Breast epithelium (tissue), 4 donors: ENCODE measurements at regions not wholly inside any gene's neighbourhood (a gene's known extent, or its start where the extent isn't known, plus 50 kb on each side); places are given as distances from the start of the nearest gene placed in this dataset.

Experiments
- DNase-seq, 2 donors: peaks; one replicate each; pipeline ENCODE4 v3.0.0-alpha.2; 2019; ENCODE audit warnings: low spot score in 2 of 2
- H3K27ac ChIP-seq, 2 donors: fragments of 200-600 bp; sonication (generic) in 1 of 2; one replicate each; pipeline ENCODE4 v1.5.1; 2016 to 2019; ENCODE audit warnings: mild to moderate bottlenecking in 1 of 2
- H3K27me3 ChIP-seq, 2 donors: fragments of 200-600 bp; sonication (generic) in 1 of 2; one replicate each; pipeline versions ENCODE4 v1.5.1 to v1.6.0; 2017 to 2019; ENCODE audit warnings: control low read depth in 1 of 2, mild to moderate bottlenecking in 1 of 2
- H3K36me3 ChIP-seq: fragments of 200-600 bp; one replicate; pipeline ENCODE4 v1.5.1; 2019
- H3K4me1 ChIP-seq, 2 donors: fragments of 200-600 bp; sonication (generic); one replicate each; pipeline ENCODE4 v1.5.1; 2016 to 2019; ENCODE audit warnings: control low read depth in 1 of 2
- H3K4me3 ChIP-seq, 3 donors: fragments of 200-600 bp; sonication (generic); 1 replicate in 2 of 3; 2 replicates in 1 of 3; pipeline ENCODE4 v1.5.1; 2016 to 2019; ENCODE audit warnings: mild to moderate bottlenecking in 3 of 3, moderate library complexity in 2 of 3
- H3K9me3 ChIP-seq, 2 donors: fragments of 200-600 bp; sonication (generic) in 1 of 2; one replicate each; pipeline ENCODE4 v1.5.1; 2016 to 2019; ENCODE audit warnings: control low read depth in 1 of 2
- POLR2A ChIP-seq: fragments of 450-650 bp; IDR thresholded peaks from one replicate; pipeline ENCODE4 v1.6.1; 2016; ENCODE audit warnings: antibody characterized with exemption, mild to moderate bottlenecking, moderate library complexity
- POLR2AphosphoS5 ChIP-seq, 3 donors: sonication (generic); formaldehyde crosslinking; IDR thresholded peaks; one replicate each; pipeline ENCODE4 v1.6.1; 2017; ENCODE audit warnings: antibody characterized with exemption in 3 of 3
- intact Hi-C: fragments of 100-400 bp; cut with DNase I; formaldehyde crosslinking; loops from one replicate; pipeline ENCODE4 v1.15.1; 2023; ENCODE audit warnings: low total_unique reads
- TF ChIP-seq, protein P1 (sequence below), 3 donors: fragments of 450-650 bp; IDR thresholded peaks; one replicate each; pipeline ENCODE4 v1.5.1; 2016 to 2017; ENCODE audit warnings: antibody characterized with exemption in 3 of 3, mild to moderate bottlenecking in 3 of 3, moderate library complexity in 3 of 3

DNA sequence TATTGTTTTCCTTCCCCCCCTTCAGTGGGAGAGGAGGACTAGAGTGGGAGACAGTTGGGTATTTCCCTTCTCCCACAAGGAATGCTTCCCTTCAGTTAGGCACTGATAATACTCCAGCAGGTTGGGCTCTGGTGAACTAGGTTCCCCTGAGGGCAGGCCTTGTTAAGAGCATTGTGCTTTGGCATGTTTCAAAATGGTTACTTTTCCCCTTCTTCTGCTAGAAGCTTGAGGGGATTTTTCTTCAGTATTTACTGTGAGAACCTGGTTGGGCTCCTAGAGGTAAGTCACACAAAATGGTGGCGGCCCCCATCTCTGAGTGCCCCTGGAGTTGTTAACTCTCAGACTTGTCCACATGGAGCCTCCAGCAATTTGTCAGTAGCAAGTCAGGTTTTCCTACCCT is 156.2 kb downstream of the CYB561 start:
- DNase-seq = no peak
- no peaks in the 10 kb centered on the region for H3K36me3 ChIP-seq
- intact Hi-C loops = no loop called here
- no peaks in the 10 kb centered on the region for H3K27me3 ChIP-seq
- no peak overlapping the region for H3K4me3 ChIP-seq
- no peak for TF ChIP-seq POLR2A
- TF ChIP-seq, protein P1, sequence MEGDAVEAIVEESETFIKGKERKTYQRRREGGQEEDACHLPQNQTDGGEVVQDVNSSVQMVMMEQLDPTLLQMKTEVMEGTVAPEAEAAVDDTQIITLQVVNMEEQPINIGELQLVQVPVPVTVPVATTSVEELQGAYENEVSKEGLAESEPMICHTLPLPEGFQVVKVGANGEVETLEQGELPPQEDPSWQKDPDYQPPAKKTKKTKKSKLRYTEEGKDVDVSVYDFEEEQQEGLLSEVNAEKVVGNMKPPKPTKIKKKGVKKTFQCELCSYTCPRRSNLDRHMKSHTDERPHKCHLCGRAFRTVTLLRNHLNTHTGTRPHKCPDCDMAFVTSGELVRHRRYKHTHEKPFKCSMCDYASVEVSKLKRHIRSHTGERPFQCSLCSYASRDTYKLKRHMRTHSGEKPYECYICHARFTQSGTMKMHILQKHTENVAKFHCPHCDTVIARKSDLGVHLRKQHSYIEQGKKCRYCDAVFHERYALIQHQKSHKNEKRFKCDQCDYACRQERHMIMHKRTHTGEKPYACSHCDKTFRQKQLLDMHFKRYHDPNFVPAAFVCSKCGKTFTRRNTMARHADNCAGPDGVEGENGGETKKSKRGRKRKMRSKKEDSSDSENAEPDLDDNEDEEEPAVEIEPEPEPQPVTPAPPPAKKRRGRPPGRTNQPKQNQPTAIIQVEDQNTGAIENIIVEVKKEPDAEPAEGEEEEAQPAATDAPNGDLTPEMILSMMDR (IDR thresholded peaks at IDR 0.05) = no peak
- TF ChIP-seq POLR2AphosphoS5 (IDR thresholded peaks at IDR 0.05) = no peak
- H3K27ac ChIP-seq = no peak overlapping the region
- no peaks in the 10 kb centered on the region for H3K4me1 ChIP-seq
- peaks cover 9 to 20% of the 10 kb centered on the region in 2 donors for H3K9me3 ChIP-seq

DNA sequence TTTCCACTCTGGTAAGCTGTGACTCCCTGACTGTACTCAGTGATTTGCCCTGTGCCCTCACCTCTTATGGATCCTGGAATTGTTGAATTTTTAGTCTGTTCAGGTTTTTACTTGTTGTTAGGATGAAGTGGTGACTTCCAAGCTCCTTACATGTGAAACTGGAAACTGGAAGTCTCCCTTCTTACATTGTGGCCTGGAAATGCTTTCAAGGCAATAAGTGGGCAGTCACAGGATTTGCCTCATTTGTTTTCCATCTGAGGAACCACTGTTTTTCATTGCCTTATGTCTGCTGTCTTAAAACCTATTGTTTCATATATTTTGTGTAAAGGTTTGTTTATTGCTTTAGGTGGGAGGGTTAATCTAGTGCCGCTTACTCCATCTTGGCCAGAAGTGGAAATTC is 155.8 kb downstream of the CYB561 start:
- DNase-seq = no peak
- no peak overlapping the region for H3K4me3 ChIP-seq
- no peaks in the 10 kb centered on the region for H3K36me3 ChIP-seq
- no peak overlapping the region for H3K27ac ChIP-seq
- peaks cover 9 to 16% of the 10 kb centered on the region in 2 donors for H3K9me3 ChIP-seq
- no peaks in the 10 kb centered on the region for H3K27me3 ChIP-seq
- TF ChIP-seq POLR2AphosphoS5 (IDR thresholded peaks at IDR 0.05) (no peak), POLR2A (no peak)
- TF ChIP-seq, protein P1 (IDR thresholded peaks at IDR 0.05) = no peak
- intact Hi-C loops = no loop called here
- no peaks in the 10 kb centered on the region for H3K4me1 ChIP-seq

DNA sequence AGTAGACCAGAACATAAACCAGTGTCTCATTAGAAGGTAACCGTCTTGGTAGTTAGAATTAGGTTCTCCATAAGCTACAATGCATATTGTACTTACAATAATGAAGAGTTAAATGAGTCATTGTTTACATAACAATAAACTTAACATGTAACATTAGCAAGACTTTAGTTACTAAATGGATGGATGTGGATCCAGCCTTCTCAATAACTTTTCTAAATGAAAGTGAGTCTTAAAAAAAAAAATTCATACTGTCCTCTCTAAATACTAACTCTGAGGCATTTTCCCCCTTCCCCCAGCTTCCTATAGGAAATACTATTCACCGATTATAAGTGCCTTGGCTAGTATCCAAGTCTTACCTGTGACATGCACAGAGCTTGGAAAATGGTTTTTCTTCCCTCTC is 155.3 kb downstream of the CYB561 start:
- TF ChIP-seq POLR2AphosphoS5 (IDR thresholded peaks at IDR 0.05) = no peak
- TF ChIP-seq POLR2A = no peak
- TF ChIP-seq, protein P1 (IDR thresholded peaks at IDR 0.05) = no peak
- Histone ChIP-seq H3K27me3 (no peaks in the 10 kb centered on the region), H3K4me1 (no peaks in the 10 kb centered on the region), H3K4me3 (no peak overlapping the region), H3K9me3 (peaks cover 7 to 11% of the 10 kb centered on the region in 2 donors), H3K27ac (no peak overlapping the region), H3K36me3 (no peaks in the 10 kb centered on the region)
- DNase-seq = no peak
- intact Hi-C loops = no loop called here

DNA sequence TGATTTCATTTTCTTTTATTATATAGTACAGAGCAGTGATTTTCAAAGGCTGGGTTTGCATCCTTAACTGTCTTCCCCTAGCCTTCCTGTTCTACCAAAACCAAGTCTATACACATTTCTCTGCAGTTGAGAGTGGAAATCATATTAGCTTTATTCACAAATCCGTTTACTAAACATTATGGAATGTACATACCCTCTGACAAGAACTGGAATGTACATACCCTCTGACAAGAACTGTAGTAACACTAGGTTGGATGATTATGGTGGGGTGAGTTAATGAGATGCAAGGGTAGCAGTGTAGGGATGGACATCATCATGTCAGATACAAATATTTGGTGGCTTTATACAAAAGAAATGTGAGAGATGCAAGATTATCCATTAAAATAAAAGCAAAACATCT is 154.8 kb downstream of the CYB561 start:
- DNase-seq = no peak
- Histone ChIP-seq H3K4me3 (no peak overlapping the region), H3K36me3 (no peaks in the 10 kb centered on the region), H3K27me3 (no peaks in the 10 kb centered on the region), H3K4me1 (no peaks in the 10 kb centered on the region), H3K27ac (no peak overlapping the region), H3K9me3 (peaks cover 7% of the 10 kb centered on the region in 2 donors)
- TF ChIP-seq POLR2AphosphoS5 (IDR thresholded peaks at IDR 0.05) (no peak), POLR2A (no peak)
- TF ChIP-seq, protein P1 (IDR thresholded peaks at IDR 0.05) = no peak
- intact Hi-C loops = no loop called here

DNA sequence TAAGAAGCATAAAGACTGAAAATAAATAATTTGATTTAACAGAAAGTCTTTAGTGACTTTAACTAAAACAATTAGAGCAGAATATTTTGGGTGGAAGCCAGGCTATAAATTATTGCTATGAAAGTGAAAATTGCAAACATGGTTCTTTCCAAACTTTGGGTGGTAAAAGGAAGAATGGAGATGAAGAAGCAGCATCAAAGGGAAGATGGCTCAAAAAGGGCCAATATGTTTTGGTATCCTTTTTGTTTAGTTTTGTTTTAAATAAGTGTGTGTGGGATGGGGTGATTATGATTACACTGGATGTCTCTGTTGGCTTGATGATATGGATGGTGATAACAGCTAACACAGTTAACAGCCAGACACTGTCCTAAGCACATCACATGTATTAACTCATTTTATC is 153.7 kb downstream of the CYB561 start:
- H3K36me3 ChIP-seq = no peaks in the 10 kb centered on the region
- no peaks in the 10 kb centered on the region for H3K4me1 ChIP-seq
- no peak for DNase-seq
- no peak overlapping the region for H3K27ac ChIP-seq
- intact Hi-C loops = no loop called here
- H3K27me3 ChIP-seq = no peaks in the 10 kb centered on the region
- H3K4me3 ChIP-seq = no peak overlapping the region
- TF ChIP-seq POLR2AphosphoS5 (IDR thresholded peaks at IDR 0.05) (no peak), POLR2A (no peak)
- TF ChIP-seq, protein P1 (IDR thresholded peaks at IDR 0.05) = no peak
- peaks cover 0 to 16% of the 10 kb centered on the region in 2 donors for H3K9me3 ChIP-seq
